ENCODE measurements at regions not wholly inside any gene's neighbourhood (a gene's known extent, or its start where the extent isn't known, plus 50 kb on each side); places are given as distances from the start of the nearest gene placed in this dataset.
"Not testable (repeated sequence)": the region's sequence is repeated elsewhere in the genome, so short reads cannot be mapped to it uniquely, and the experiment has no call there.

DNA sequence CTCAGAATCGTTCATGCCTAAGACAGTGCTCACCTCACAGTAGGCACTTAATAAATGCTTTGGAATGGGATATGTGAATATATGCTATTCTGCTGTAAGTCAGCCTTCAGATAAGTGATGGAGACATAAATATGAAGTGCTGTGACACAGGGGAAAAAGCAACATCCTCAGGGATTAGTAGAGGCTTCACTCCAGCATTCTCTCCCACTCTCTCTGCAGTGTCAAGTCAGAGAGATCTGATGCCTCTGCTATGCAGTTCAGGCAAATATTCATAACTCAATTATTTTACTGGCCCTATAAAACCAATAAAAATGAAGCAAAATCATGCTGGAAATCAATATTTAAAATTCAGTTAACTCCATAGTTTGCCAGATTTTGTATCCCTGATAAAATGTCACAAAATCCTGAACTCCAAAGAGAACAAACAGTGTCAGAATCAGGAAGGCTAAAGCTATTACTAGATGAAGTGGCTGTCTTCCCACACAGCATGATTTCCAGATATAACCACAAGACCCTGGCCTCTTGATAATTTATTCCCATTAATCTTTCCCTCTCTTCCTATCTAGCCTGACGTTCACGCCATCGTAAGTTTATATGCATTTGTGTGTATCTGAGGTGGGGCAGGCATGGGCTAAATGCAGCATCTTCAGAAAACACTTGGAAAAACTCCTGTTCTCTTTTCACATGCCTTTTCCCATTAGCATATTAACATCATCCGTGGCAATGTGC lies 278.9 kb upstream of the ATP11B start:
- H3K4me1 Mint-ChIP-seq = no peaks in the 10 kb centered on the region
- H3K27me3 Mint-ChIP-seq = peaks cover 0 to 5% of the 10 kb centered on the region in 2 donors
- no peaks in the 10 kb centered on the region for H3K36me3 Mint-ChIP-seq
- H3K4me3 Mint-ChIP-seq = no peak overlapping the region
- no peaks in the 10 kb centered on the region for H3K9me3 Mint-ChIP-seq
- ATAC-seq (replicated peaks) (no peak), DNase-seq (no peak)
- H3K27ac Mint-ChIP-seq = no peak overlapping the region

DNA sequence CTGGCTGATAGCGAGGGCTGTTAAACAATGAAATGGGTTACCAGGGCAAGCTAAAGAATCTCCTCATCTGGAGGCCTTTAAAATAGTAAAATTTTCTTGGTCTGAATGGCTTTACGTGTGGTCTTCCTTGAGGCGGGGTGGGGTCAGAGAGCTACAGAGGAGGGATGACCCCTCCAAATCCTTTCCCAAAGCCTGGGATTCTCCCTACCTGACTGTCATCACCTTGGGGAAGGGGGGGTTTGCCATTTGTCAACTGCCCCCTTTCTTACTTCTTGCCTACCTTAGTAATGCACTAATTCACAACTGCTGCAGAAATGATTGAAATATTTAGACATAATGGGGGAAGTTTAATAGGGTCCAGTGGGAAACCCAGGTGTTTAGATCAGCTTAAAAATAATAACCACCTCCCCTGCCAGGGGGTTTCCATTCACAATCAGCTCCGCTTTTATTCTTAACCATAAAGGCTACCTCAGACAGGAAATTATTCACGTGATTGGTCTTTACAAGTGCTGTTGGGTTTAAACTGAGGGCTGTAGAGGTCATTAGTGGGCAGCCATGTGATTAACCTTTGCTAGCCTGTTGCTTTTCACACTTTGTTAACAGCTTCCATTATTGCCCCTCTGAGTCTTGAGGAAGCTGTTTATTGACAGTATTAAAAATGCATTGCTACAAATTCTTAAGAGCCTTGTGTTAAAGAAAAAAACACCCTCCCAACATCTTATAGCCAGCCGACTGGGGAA lies 276.5 kb upstream of the ATP11B start:
- H3K36me3 Mint-ChIP-seq = no peaks in the 10 kb centered on the region
- no peak overlapping the region for H3K4me3 Mint-ChIP-seq
- DNase-seq = no peak
- no peaks in the 10 kb centered on the region for H3K9me3 Mint-ChIP-seq
- H3K27ac Mint-ChIP-seq = no peak overlapping the region
- ATAC-seq (replicated peaks) = no peak
- no peaks in the 10 kb centered on the region for H3K4me1 Mint-ChIP-seq
- no peaks in the 10 kb centered on the region for H3K27me3 Mint-ChIP-seq

GRCh38 chr3:182519569-182519968 lies 273.7 kb upstream of the ATP11B start:
- H3K4me3 Mint-ChIP-seq = no peak overlapping the region
- no peaks in the 10 kb centered on the region for H3K9me3 Mint-ChIP-seq
- DNase-seq (no peak), ATAC-seq (replicated peaks) (no peak)
- no peaks in the 10 kb centered on the region for H3K4me1 Mint-ChIP-seq
- H3K27me3 Mint-ChIP-seq = no peaks in the 10 kb centered on the region
- no peaks in the 10 kb centered on the region for H3K36me3 Mint-ChIP-seq
- no peak overlapping the region for H3K27ac Mint-ChIP-seq

DNA sequence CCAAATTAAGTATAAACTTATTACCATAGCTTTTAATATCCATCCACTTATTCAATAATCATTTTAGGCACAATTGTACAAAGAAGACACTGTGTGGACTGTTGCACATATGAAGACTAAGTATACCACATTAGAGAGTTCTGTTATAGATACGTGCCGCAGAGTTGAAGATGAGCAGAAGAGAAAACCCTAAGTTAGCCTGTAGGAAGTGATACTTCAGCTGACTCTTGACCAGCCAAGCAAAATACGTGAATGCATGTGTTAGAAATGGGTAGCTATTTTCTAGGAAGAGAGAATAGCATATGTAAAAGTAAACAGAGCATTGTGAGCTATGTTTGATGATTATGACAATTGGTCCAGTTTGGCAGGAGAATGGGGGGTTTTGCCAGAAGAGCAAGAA lies 272.0 kb upstream of the ATP11B start:
- H3K4me1 Mint-ChIP-seq = no peaks in the 10 kb centered on the region
- H3K9me3 Mint-ChIP-seq = no peaks in the 10 kb centered on the region
- no peak overlapping the region for H3K4me3 Mint-ChIP-seq
- ATAC-seq (replicated peaks) (no peak), DNase-seq (no peak)
- no peak overlapping the region for H3K27ac Mint-ChIP-seq
- H3K27me3 Mint-ChIP-seq = no peaks in the 10 kb centered on the region
- no peaks in the 10 kb centered on the region for H3K36me3 Mint-ChIP-seq

- H3K4me1 Mint-ChIP-seq; DNase-seq; H3K36me3 Mint-ChIP-seq; H3K4me3 Mint-ChIP-seq; H3K27ac Mint-ChIP-seq; H3K27me3 Mint-ChIP-seq; H3K9me3 Mint-ChIP-seq; ATAC-seq (replicated peaks): not testable (repeated sequence)
Observed at GRCh38 chr3:182523424-182523823, 269.9 kb upstream of the ATP11B start.

DNA sequence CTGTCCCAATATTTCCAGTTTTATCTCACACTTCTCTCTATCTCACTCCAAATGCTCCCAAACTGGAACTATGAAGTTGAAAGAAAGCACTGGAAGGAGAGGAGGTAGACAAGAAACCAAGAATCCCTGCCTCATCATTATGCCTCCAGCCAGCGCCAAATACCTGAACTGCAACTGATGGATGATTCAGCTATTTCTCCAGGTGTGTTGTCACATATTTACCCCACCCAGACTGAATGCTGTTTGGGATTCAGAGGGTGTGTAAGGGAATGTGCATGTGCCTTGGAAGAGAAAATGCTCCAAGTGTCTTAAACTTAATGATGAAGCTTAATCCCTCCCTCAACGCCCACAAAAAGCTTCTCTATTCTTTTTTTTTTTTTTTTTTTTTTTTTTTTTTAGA lies 269.5 kb upstream of the ATP11B start:
- DNase-seq = no peak
- no peak overlapping the region for H3K4me3 Mint-ChIP-seq
- no peak overlapping the region for H3K27ac Mint-ChIP-seq
- H3K36me3 Mint-ChIP-seq = no peaks in the 10 kb centered on the region
- H3K9me3 Mint-ChIP-seq = no peaks in the 10 kb centered on the region
- no peak for ATAC-seq (replicated peaks)
- H3K27me3 Mint-ChIP-seq = peaks cover 0 to 7% of the 10 kb centered on the region in 2 donors
- H3K4me1 Mint-ChIP-seq = no peaks in the 10 kb centered on the region

DNA sequence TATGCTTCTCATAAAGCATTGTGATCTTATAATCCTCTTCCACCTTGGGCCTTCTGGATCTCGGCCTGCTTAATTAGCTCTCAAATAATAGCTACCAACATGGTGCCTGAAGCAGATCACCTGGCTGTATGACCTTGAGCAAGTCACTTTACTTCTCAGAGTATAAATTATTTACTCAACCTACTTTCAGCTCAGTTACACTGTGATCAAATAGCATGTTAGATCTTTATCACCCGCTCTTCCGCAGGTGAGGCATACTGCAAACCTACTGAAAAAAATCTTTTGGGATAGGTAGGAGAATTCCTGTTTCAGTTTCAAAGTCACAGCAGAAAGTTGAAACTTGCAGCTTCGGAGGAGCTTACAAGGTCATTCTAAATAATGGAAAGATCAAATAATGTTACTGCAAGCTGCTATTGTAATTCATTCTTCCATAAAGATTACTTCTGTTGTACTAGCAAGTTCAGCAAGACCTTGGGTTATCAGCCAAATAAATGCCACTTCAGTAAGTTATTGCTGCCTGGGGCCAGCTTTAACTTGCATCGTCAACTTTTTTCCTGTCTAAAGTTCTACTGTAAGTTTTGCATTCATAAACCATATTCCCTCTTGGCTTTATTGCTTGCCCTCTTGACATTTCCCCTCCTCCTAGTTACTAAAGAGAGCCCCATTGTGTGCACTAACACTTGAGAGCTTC lies 268.4 kb upstream of the ATP11B start:
- Mint-ChIP-seq H3K27ac (no peak overlapping the region), H3K4me1 (no peaks in the 10 kb centered on the region), H3K4me3 (no peak overlapping the region), H3K36me3 (no peaks in the 10 kb centered on the region), H3K9me3 (no peaks in the 10 kb centered on the region), H3K27me3 (peaks cover 0 to 7% of the 10 kb centered on the region in 2 donors)
- DNase-seq (no peak), ATAC-seq (replicated peaks) (no peak)

DNA sequence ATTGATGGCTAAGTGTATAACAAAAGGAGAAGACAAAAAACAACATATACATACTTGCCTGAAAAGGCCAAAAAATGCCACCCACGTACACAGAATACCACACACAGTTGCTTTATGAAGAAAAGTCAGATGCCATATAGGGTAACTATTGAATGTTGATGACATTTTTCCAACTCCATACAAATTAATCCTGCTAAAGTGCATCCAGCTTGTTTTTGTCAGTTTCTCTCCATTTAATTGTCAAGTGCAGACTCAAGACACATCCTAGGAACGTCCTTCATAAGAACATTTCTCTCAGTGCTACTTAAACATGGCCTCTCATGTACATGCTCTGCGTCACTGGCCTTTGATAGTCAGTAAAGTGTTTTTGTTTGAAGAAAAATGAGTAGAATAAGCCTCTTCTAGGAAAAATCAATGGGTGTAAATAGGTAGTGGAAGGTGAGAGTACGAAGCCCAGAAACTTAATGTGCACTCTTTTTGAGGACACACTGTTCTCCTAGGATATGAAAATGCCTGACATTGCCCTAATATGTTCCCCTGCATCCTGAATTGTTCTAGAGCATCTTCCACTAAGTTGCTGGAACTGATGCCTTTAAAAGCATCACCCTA lies 267.4 kb upstream of the ATP11B start:
- Mint-ChIP-seq H3K36me3 (no peaks in the 10 kb centered on the region), H3K9me3 (no peaks in the 10 kb centered on the region), H3K4me1 (no peaks in the 10 kb centered on the region), H3K27ac (no peak overlapping the region), H3K4me3 (no peak overlapping the region), H3K27me3 (peaks cover 0 to 10% of the 10 kb centered on the region in 2 donors)
- no peak for DNase-seq
- ATAC-seq (replicated peaks) = no peak

- Mint-ChIP-seq H3K9me3 (no peaks in the 10 kb centered on the region), H3K36me3 (no peaks in the 10 kb centered on the region), H3K4me1 (no peaks in the 10 kb centered on the region), H3K27me3 (peaks cover 0 to 10% of the 10 kb centered on the region in 2 donors), H3K4me3 (no peak overlapping the region), H3K27ac (no peak overlapping the region)
- DNase-seq = no peak
- ATAC-seq (replicated peaks) = no peak
Observed at GRCh38 chr3:182527745-182528144, 265.6 kb upstream of the ATP11B start.

DNA sequence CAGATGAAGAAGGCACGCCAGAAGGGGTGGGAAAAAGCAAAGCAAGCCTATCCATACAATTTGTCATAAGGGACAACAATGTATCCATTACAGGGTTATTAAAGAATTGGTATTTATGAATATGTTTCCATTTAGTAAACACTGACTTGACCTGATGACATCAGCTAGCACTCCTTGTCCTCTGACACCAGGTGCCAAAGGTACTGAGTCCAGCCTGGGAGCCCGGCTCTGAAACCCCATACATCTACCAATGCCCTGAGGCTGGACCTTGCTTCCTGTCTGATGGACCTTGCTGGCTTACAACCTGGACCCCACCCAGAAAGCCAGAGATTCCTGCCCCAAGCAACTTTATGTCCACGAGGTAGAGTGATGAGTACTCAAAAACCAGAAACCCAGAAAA lies 263.0 kb upstream of the ATP11B start:
- ATAC-seq (replicated peaks) = no peak

DNA sequence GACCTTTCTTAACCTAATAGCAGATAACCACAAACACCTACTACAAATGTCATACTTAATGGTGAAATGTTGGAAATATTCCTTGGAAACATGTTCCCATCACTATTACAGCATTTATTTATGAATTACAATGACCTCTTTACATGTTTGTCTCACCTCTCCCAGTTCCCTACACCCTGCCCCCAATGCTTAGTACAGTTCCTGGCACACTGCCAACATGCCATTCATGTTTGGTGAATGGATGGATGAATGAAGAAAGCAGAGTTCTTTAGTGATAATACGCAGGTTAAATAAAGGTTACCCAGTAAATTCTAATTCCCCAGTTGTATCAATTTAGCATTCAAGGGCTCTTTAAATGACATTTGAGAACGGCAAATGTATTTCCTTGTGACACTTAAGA lies 259.9 kb upstream of the ATP11B start:
- Mint-ChIP-seq H3K27me3 (peaks cover 0 to 4% of the 10 kb centered on the region in 2 donors), H3K36me3 (no peaks in the 10 kb centered on the region)

More for the DNA sequence above, 263.0 kb upstream of the ATP11B start:
- no peak for DNase-seq
- peaks cover 0 to 10% of the 10 kb centered on the region in 2 donors for H3K27me3 Mint-ChIP-seq
- no peak overlapping the region for H3K4me3 Mint-ChIP-seq
- H3K36me3 Mint-ChIP-seq = no peaks in the 10 kb centered on the region
- peaks cover 0 to 2% of the 10 kb centered on the region in 2 donors for H3K9me3 Mint-ChIP-seq
- H3K4me1 Mint-ChIP-seq = no peaks in the 10 kb centered on the region
- no peak overlapping the region for H3K27ac Mint-ChIP-seq

DNA sequence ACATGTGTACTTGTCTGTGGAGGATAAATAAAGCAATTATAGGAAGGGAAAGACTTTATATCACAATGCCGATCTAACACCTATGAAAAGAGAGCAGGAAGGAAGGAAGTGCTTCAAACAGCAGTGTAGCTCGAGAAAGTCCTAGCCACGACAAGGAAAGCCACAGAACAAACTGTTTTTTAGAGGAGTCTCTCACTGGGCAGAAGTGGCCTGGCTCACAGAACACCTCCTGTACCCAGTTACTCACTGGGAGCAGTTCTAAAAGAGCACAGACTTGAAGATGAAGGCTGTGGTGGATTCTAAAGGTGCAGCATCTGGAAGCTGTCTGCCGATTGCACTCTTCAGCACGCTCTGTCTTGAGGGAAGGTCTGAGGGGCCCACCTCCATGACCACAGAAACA lies 248.8 kb upstream of the ATP11B start:
- no peaks in the 10 kb centered on the region for H3K36me3 Mint-ChIP-seq
- H3K9me3 Mint-ChIP-seq = peaks cover 0 to 2% of the 10 kb centered on the region in 2 donors
- peak in 1 of 2 donors; percentile 7 for ATAC-seq (replicated peaks)
- no peaks in the 10 kb centered on the region for H3K4me1 Mint-ChIP-seq
- no peak overlapping the region for H3K27ac Mint-ChIP-seq
- no peak overlapping the region for H3K4me3 Mint-ChIP-seq
- DNase-seq = no peak
- peaks cover 0 to 5% of the 10 kb centered on the region in 2 donors for H3K27me3 Mint-ChIP-seq

More for the DNA sequence above, 259.9 kb upstream of the ATP11B start:
- peaks cover 0 to 4% of the 10 kb centered on the region in 2 donors for H3K9me3 Mint-ChIP-seq
- no peaks in the 10 kb centered on the region for H3K4me1 Mint-ChIP-seq
- ATAC-seq (replicated peaks) = no peak
- no peak overlapping the region for H3K27ac Mint-ChIP-seq
- DNase-seq = no peak
- no peak overlapping the region for H3K4me3 Mint-ChIP-seq

- Mint-ChIP-seq H3K4me3 (no peak overlapping the region), H3K9me3 (peaks cover 10 to 16% of the 10 kb centered on the region in 2 donors), H3K27ac (no peak overlapping the region), H3K36me3 (no peaks in the 10 kb centered on the region), H3K4me1 (no peaks in the 10 kb centered on the region), H3K27me3 (peaks cover 5 to 13% of the 10 kb centered on the region in 2 donors)
- ATAC-seq (replicated peaks) = no peak
- no peak for DNase-seq
Observed at GRCh38 chr3:182562274-182562673, 231.0 kb upstream of the ATP11B start.
